A549 (cell line): ENCODE measurements at regions not wholly inside any gene's neighbourhood (a gene's known extent, or its start where the extent isn't known, plus 50 kb on each side); places are given as distances from the start of the nearest gene placed in this dataset.

ENCODE experiments used
- ATAC-seq, 2 experiments: fragments of 200-7000 bp in 1 of 2; fragments of >200 bp in 1 of 2; cut with Nextera tagmentation in 1 of 2; cut with Tn5 transposase in 1 of 2; 3 replicates each; pipeline versions ENCODE4 v1.8.0 to v1.9.1; 2018 to 2020; ENCODE audit warnings: mild to moderate bottlenecking in 1 of 2, moderate library complexity in 1 of 2
- CTCF ChIA-PET: fragments of 300-600 bp; sonication (Branson Sonifier 250); formaldehyde crosslinking; extraction: SDS; loops from one replicate; lab custom pipeline; 2021; ENCODE audit warnings: antibody characterized with exemption, inconsistent platforms; lab: Yijun Ruan, JAX
- POLR2A ChIA-PET: fragments of 350-600 bp; formaldehyde crosslinking; extraction: SDS; loops from one replicate; lab custom pipeline; 2021; ENCODE audit warnings: antibody characterized with exemption, inconsistent platforms; lab: Yijun Ruan, JAX
- DNase-seq, 2 experiments: peaks; one replicate each; pipeline versions ENCODE4 v3.0.0 to v3.0.0-alpha.2; 2011 to 2016; ENCODE audit warnings: low read depth in 1 of 2, low spot score in 1 of 2
- FAIRE-seq: peaks from 2 replicates; lab custom pipeline; 2011; peaks lifted over from hg19 to GRCh38; lab: Jason Lieb, UNC
- H3K27ac ChIP-seq, 2 experiments: fragments of >200 bp; sonication (Bioruptor Twin); formaldehyde crosslinking; 3 replicates each; pipeline ENCODE4 v1.5.1; 2016 to 2017
- H3K4me1 ChIP-seq: fragments of >200 bp; sonication (Bioruptor Twin); formaldehyde crosslinking; 3 replicates; pipeline ENCODE4 v1.6.1; 2016
- H3K4me2 ChIP-seq: fragments of >200 bp; sonication (Bioruptor Twin); formaldehyde crosslinking; 3 replicates; pipeline ENCODE4 v1.6.1; 2016
- H3K4me3 ChIP-seq: fragments of >200 bp; sonication (Bioruptor Twin); formaldehyde crosslinking; 3 replicates; pipeline ENCODE4 v1.5.1; 2016
- H3K9me3 ChIP-seq: fragments of >200 bp; sonication (Bioruptor Twin); formaldehyde crosslinking; 3 replicates; pipeline ENCODE4 v1.6.1; 2016
- BCL3 ChIP-seq: fragments of >200 bp; sonication (Bioruptor Twin); formaldehyde crosslinking; IDR thresholded peaks from 3 replicates; pipeline ENCODE4 v1.6.1; 2016
- BHLHE40 ChIP-seq: IDR thresholded peaks from 2 replicates; pipeline ENCODE4 v1.6.1; 2012; ENCODE audit warnings: low read depth, low read length, inconsistent platforms
- CBX2 ChIP-seq: fragments of 200-600 bp; sonication (generic); IDR thresholded peaks from 2 replicates; pipeline ENCODE4 v1.6.1; 2016; ENCODE audit warnings: low read depth, mild to moderate bottlenecking, borderline replicate concordance
- CBX8 ChIP-seq: fragments of 200-600 bp; sonication (generic); IDR thresholded peaks from 2 replicates; pipeline ENCODE4 v1.6.1; 2016
- CHD2 ChIP-seq: fragments of 150-350 bp; IDR thresholded peaks from 2 replicates; pipeline ENCODE4 v1.6.1; 2014; ENCODE audit warnings: low read length; ENCODE audit not compliant: partially characterized antibody
- CHD4 ChIP-seq: fragments of 200-600 bp; sonication (generic); IDR thresholded peaks from 2 replicates; pipeline ENCODE4 v1.6.1; 2016; ENCODE audit warnings: antibody characterized with exemption, mild to moderate bottlenecking, borderline replicate concordance
- EHF ChIP-seq: fragments of 250-450 bp; sonication (Bioruptor Pico); IDR thresholded peaks from 2 replicates; pipeline ENCODE4 v1.5.0; 2020; ENCODE audit warnings: mild to moderate bottlenecking
- EHMT2 ChIP-seq: fragments of 200-600 bp; sonication (generic); IDR thresholded peaks from 2 replicates; pipeline ENCODE4 v1.6.1; 2016; ENCODE audit warnings: antibody characterized with exemption, low read depth, mild to moderate bottlenecking, moderate library complexity
- FOSB ChIP-seq: fragments of 250-450 bp; sonication (Bioruptor Pico); IDR thresholded peaks from 2 replicates; pipeline ENCODE4 v1.5.0; 2020; ENCODE audit warnings: mild to moderate bottlenecking, moderate library complexity
- HDAC2 ChIP-seq: fragments of 200-600 bp; sonication (generic); IDR thresholded peaks from 2 replicates; pipeline ENCODE4 v1.6.1; 2016
- HOXB13 ChIP-seq: fragments of 250-450 bp; sonication (Bioruptor Pico); IDR thresholded peaks from 2 replicates; pipeline ENCODE4 v1.5.0; 2020; ENCODE audit warnings: low read depth, mild to moderate bottlenecking, moderate library complexity
- JUN ChIP-seq, 2 experiments: fragments of >200 bp; sonication (Bioruptor Twin); formaldehyde crosslinking; IDR thresholded peaks; 2 replicates in 1 of 2; 3 replicates in 1 of 2; pipeline ENCODE4 v1.6.1; 2016 to 2017
- KDM1A ChIP-seq: fragments of 200-600 bp; sonication (generic); IDR thresholded peaks from 2 replicates; pipeline ENCODE4 v1.6.1; 2016; ENCODE audit warnings: low read depth, mild to moderate bottlenecking
- MAFK ChIP-seq: fragments of 450-650 bp; IDR thresholded peaks from 2 replicates; pipeline ENCODE4 v1.6.1; 2014; ENCODE audit not compliant: partially characterized antibody
- NFE2L2 ChIP-seq: fragments of 150-350 bp; conservative IDR thresholded peaks from 2 replicates; pipeline ENCODE4 v1.6.1; 2014; ENCODE audit warnings: low read length
- NPAS2 ChIP-seq: fragments of 250-450 bp; sonication (Bioruptor Pico); IDR thresholded peaks from 2 replicates; pipeline ENCODE4 v1.8.0; 2022; ENCODE audit warnings: mild to moderate bottlenecking, moderate library complexity, borderline replicate concordance
- NR3C1 ChIP-seq: fragments of >200 bp; sonication (Bioruptor Twin); formaldehyde crosslinking; IDR thresholded peaks from 3 replicates; pipeline ENCODE4 v1.6.1; 2017
- PBX3 ChIP-seq: IDR thresholded peaks from 2 replicates; pipeline ENCODE4 v1.6.1; 2012
- PHF8 ChIP-seq: fragments of 200-600 bp; sonication (generic); IDR thresholded peaks from 2 replicates; pipeline ENCODE4 v1.6.1; 2016; ENCODE audit warnings: low read depth, mild to moderate bottlenecking, antibody characterized with exemption, moderate library complexity, borderline replicate concordance
- POLR2AphosphoS2 ChIP-seq: conservative IDR thresholded peaks from 2 replicates; pipeline ENCODE4 v1.6.1; 2012; ENCODE audit warnings: low read length, improper control_type of control experiment, inconsistent platforms
- RFX5 ChIP-seq: fragments of 450-650 bp; IDR thresholded peaks from 2 replicates; pipeline ENCODE4 v1.7.1; 2014; ENCODE audit warnings: antibody characterized with exemption, mild to moderate bottlenecking, moderate library complexity
- SMC3 ChIP-seq: fragments of >200 bp; sonication (Bioruptor Twin); formaldehyde crosslinking; IDR thresholded peaks from 3 replicates; pipeline ENCODE4 v1.6.1; 2018; ENCODE audit warnings: inconsistent platforms
- SREBF2 ChIP-seq: fragments of 450-650 bp; IDR thresholded peaks from 2 replicates; pipeline ENCODE4 v1.6.1; 2014; ENCODE audit warnings: mild to moderate bottlenecking, moderate library complexity
- TFCP2L1 ChIP-seq: fragments of 250-450 bp; sonication (Bioruptor Pico); IDR thresholded peaks from 2 replicates; pipeline ENCODE4 v1.5.0; 2021; ENCODE audit warnings: mild to moderate bottlenecking
- ZC3H11A ChIP-seq: fragments of 450-650 bp; IDR thresholded peaks from 2 replicates; pipeline ENCODE4 v1.6.1; 2014; ENCODE audit warnings: antibody characterized with exemption, mild to moderate bottlenecking
- ZSCAN20 ChIP-seq: fragments of 250-450 bp; sonication (Bioruptor Pico); IDR thresholded peaks from 2 replicates; pipeline ENCODE4 v1.8.0; 2022; ENCODE audit warnings: mild to moderate bottlenecking, moderate library complexity
- WGBS: methylation state at CpG from one replicate; pipeline ENCODE4 v1.1.6; 2017; ENCODE audit errors: missing lambda C conversion rate; 5-methylcytosine and 5-hydroxymethylcytosine counted together
- TF ChIP-seq, protein P1 (sequence below): fragments of 450-650 bp; IDR thresholded peaks from 2 replicates; pipeline ENCODE4 v1.6.1; 2014; ENCODE audit warnings: antibody characterized with exemption
- TF ChIP-seq, protein P2 (sequence below): fragments of 250-450 bp; sonication (Bioruptor Pico); IDR thresholded peaks from 2 replicates; pipeline ENCODE4 v1.5.0; 2020; ENCODE audit warnings: low read depth, mild to moderate bottlenecking, moderate library complexity

DNA sequence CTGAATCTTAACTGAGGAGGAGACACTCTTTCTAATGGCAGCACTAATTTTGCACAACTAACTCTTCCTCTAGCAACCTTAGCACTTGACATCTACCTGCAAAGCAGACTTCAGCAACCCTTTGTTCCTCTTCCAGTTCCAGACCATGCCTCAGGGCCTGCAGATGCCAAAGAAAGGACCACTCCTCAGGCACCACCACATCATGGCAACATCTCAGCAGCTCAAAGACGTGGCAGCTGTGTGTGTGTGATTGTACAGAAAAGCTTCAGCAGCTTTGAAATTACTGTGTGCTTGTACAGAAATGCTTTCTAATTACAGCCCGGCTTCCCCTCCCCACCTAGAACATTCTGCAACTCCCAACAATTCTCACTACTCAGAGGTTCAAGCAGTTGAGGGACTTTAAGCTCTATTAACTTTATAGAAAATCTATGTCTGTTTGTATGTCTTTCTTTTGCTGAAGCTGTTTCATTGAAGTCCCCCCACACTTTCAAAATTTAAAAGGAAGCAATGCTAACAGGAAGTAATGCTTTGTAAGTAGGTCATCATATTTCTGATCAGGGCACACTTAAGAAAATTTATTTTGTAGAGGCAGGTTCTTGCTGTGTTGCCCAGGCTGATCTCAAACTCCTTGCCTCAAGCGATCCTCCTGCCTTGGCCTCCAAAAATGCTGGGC, 115.2 kb downstream of the CD47 start:
- DNase-seq (no peak), FAIRE-seq (no peak)
- Histone ChIP-seq H3K4me3 (no peak overlapping the region), H3K4me2 (no peak overlapping the region)
- TF ChIP-seq CHD2 (no peak), SREBF2 (no peak), ZSCAN20 (no peak), PHF8 (no peak), HDAC2 (no peak), BHLHE40 (no peak), TFCP2L1 (CRISPR knock-in tag) (no peak), BCL3 (no peak), RFX5 (no peak), ZC3H11A (no peak), CBX2 (no peak)
- TF ChIP-seq, protein P1, sequence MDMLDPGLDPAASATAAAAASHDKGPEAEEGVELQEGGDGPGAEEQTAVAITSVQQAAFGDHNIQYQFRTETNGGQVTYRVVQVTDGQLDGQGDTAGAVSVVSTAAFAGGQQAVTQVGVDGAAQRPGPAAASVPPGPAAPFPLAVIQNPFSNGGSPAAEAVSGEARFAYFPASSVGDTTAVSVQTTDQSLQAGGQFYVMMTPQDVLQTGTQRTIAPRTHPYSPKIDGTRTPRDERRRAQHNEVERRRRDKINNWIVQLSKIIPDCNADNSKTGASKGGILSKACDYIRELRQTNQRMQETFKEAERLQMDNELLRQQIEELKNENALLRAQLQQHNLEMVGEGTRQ, result no peak
- TF ChIP-seq, all 56 proteins: peak for 0
- ATAC-seq, result no peak
- CTCF ChIA-PET, result no interaction called here
- 48% methylated on average over 3 of the region's 3 CpGs for WGBS
- Histone ChIP-seq H3K4me1 (peaks cover 7% of the 10 kb centered on the region; the same call in 1 of the 3 replicates), H3K27ac (no peak overlapping the region), H3K9me3 (no peaks in the 10 kb centered on the region)
- POLR2A ChIA-PET, result no interaction called here

DNA sequence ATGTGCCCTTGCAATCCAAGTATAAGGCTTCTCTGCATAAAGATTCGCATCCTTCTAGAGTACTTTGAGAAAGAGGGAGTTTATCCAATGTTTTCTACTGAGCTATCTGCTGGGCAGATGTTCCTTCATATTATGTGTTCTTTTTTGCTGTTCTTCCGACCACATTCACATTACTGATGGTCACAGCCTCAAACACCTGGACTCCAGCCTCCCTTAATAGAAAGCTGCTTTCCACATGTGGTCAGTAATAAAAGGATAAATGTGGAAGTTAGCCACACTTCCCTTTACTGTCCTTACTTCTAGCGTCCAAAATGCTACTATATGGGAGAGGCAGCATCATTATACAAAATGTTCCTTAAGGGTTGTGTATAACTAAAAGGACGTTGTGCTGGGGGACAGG, 116.9 kb downstream of the CD47 start:
- no peak overlapping the region for H3K4me3 ChIP-seq
- H3K9me3 ChIP-seq, result no peaks in the 10 kb centered on the region
- no peak for DNase-seq
- peaks cover 11% of the 10 kb centered on the region; the same call in 1 of the 3 replicates for H3K4me1 ChIP-seq
- CTCF ChIA-PET, result interaction anchor here (1.1 to 1.9 kb wide), 4 partner anchors 13 to 46 kb away, joined by 3 to 5 read pairs (median 4); no protein-coding TSS in a partner anchor
- no peak overlapping the region for H3K4me2 ChIP-seq
- POLR2A ChIA-PET, result no interaction called here
- ATAC-seq, result no peak
- no peak for FAIRE-seq
- 58% methylated on average over 4 of the region's 4 CpGs for WGBS
- no peak overlapping the region for H3K27ac ChIP-seq
- TF ChIP-seq MAFK (no peak), BCL3 (no peak), NFE2L2 (no peak), EHF (CRISPR knock-in tag) (no peak), SMC3 (no peak), NR3C1 (no peak), HDAC2 (no peak), HOXB13 (CRISPR knock-in tag) (no peak), ZSCAN20 (no peak), CBX2 (no peak), EHMT2 (no peak), FOSB (CRISPR knock-in tag) (no peak), JUN (IDR thresholded peaks at IDR 0.05) (no peak), KDM1A (no peak), CBX8 (no peak), POLR2AphosphoS2 (no peak), CHD4 (no peak), NPAS2 (CRISPR knock-in tag) (no peak), PBX3 (no peak)
- TF ChIP-seq, protein P2, sequence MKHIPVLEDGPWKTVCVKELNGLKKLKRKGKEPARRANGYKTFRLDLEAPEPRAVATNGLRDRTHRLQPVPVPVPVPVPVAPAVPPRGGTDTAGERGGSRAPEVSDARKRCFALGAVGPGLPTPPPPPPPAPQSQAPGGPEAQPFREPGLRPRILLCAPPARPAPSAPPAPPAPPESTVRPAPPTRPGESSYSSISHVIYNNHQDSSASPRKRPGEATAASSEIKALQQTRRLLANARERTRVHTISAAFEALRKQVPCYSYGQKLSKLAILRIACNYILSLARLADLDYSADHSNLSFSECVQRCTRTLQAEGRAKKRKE (CRISPR knock-in tag), result no peak
